GM19397 (cell line): ENCODE measurements at regions not wholly inside any gene's neighbourhood (a gene's known extent, or its start where the extent isn't known, plus 50 kb on each side); places are given as distances from the start of the nearest gene placed in this dataset.
"Not testable (repeated sequence)": the region's sequence is repeated elsewhere in the genome, so short reads cannot be mapped to it uniquely, and the experiment has no call there.

Experiments
- ATAC-seq: cut with Tn5 transposase; IDR thresholded peaks from one replicate; pipeline ENCODE4 v1.9.1; 2021; ENCODE audit warnings: mild to moderate bottlenecking, moderate library complexity; ENCODE audit not compliant: unreplicated experiment

GRCh38 chr2:13950761-13951160 lies 681.8 kb upstream of the LRATD1 start:
- no peak for ATAC-seq

DNA sequence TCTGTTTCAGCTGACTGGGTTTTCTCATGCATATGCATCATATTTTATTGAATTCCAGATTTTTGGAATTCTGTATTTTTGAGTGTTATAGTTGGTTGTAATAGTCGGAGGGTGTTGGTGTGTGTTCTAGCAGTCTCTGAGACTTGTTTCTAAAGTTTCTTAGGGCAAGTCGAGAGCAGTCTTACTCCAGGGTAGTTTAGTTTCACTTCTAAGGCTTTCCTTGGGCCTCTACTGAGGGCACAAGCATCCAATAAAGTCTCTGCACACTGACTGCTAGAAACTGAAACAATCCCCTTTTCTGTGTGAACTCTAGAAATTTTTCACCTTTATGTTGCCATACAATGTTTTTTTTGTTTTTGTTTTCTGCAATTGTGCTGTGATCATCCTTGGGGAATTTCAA lies 663.7 kb upstream of the LRATD1 start:
- ATAC-seq = no peak

- ATAC-seq = no peak
These were observed 646.3 kb upstream of the LRATD1 start for GRCh38 chr2:13986119-13986720.

DNA sequence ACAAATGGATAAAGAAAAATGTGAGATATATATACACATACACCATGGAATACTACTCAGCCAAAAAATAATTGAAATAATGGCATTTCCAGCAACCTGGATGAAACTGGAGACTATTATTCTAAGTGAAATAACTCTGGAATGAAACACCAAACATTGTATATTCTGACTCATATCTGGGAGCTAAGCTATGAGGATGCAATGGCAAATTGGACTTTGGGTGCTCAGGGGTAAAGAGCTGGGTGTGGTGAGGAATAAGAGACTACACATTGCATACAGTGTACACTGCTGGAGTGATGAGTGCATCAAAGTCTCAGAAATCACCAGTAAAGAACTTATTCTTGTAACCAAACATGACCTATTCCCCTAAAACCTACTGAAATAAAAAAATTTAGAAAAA lies 636.0 kb upstream of the LRATD1 start:
- no peak for ATAC-seq

- no peak for ATAC-seq
These were observed 621.3 kb upstream of the LRATD1 start for GRCh38 chr2:14011190-14011589.

GRCh38 chr2:14015113-14015630 lies 617.3 kb upstream of the LRATD1 start:
- no peak for ATAC-seq

GRCh38 chr2:14016289-14016955 lies 616.1 kb upstream of the LRATD1 start:
- no peak for ATAC-seq

DNA sequence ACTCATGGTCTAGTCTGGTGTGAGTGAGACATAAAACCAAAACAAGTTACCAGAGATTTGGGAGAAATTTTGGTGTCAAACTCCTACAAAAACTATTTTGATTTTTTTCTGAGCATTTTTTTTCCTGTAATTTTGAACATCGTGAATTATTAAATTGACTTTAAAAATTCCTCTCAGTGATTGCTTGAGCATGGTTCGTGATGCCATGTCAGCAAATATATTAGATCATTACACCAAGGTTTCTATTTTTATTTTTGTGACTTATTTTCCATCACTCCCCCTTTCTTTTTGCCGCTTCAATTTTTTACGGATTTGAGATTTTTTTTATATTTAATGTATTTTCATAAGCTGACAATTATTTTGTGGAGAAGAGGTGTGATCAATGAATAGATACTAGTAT lies 613.9 kb upstream of the LRATD1 start:
- no peak for ATAC-seq

DNA sequence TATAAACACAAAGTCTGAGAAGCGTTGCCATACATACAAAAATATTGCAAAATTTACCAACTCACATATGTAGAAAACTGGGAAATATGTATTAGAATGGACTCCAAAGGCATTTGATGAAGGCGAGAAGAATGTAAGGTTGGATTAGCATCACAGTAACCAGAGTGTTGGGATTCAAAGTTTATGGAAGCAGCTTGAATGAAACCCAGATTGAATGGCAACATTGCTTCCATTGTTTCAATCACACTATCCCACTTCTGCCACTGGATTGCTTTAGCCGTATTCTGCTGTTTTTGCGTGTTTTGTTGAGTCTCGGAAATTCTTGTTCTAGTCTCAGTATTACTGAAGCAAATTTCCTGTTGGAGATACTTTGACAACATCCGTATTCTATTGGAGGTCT lies 609.0 kb upstream of the LRATD1 start:
- no peak for ATAC-seq

GRCh38 chr2:14039134-14039533 lies 593.4 kb upstream of the LRATD1 start:
- ATAC-seq = no peak

DNA sequence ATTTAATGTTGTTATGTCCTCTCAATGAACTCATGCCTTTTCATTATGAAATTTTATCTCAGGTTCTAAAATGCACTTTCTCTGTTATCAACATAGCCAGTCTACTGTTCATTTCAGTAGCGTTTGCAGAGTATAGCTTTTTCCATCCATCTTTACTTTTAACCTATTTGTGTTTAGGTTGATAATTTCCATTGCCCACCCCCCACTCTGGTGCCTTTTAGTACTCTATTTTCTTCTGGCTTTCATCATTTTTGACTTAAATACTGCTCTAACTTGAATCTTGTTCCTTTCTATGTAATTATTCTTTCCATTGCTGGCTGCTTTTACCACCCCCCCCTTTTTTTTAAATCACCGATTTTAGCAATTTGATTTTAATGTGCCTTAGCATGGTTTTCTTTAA lies 585.0 kb upstream of the LRATD1 start:
- ATAC-seq = no peak

- no peak for ATAC-seq
These were observed 581.1 kb upstream of the LRATD1 start for GRCh38 chr2:14051401-14051800.

- no peak for ATAC-seq
These were observed 579.4 kb upstream of the LRATD1 start for GRCh38 chr2:14053105-14053504.

DNA sequence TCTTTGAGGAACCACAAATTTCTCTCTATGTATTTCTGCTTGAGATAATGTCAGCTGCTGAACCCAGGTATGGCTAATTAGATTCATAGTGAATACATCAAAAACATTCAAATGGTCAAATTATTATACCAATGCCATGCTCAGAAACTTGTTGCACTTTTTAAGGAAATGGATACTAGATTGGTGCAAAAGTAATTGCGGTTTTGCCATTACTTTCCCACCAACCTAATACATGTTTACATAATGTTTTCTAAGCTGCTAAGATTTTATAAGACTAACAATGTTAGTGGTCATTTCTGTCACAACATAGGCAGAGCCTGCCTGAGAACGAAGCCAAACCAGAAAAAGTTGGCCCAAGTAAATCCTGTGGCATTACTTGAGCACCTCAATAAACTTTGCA lies 568.2 kb upstream of the LRATD1 start:
- ATAC-seq = no peak

GRCh38 chr2:14072338-14072737 lies 560.2 kb upstream of the LRATD1 start:
- no peak for ATAC-seq

GRCh38 chr2:14074691-14075090 lies 557.8 kb upstream of the LRATD1 start:
- no peak for ATAC-seq

GRCh38 chr2:14079576-14079975 lies 552.9 kb upstream of the LRATD1 start:
- no peak for ATAC-seq

- no peak for ATAC-seq
These were observed 551.0 kb upstream of the LRATD1 start for GRCh38 chr2:14081521-14081920.

- no peak for ATAC-seq
These were observed 549.9 kb upstream of the LRATD1 start for GRCh38 chr2:14082640-14083039.

DNA sequence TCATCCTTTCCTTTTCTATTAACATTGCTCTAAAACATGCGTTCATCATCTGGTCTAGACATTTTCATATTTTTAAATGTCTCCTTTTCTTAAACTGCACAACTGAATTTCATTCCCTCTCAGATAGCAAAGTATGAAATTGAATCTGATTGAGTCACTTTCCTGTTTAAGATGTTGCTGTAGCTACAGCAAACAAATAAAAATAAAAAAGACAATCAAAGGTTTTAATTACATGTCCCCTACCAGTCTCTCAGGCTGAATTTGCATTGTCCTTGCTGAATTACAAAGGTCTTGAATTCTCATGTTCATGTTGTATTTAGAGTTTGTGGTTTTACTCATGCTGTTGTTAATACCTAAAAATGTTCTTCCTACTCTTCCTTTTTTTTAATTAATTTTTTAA lies 537.9 kb upstream of the LRATD1 start:
- no peak for ATAC-seq

DNA sequence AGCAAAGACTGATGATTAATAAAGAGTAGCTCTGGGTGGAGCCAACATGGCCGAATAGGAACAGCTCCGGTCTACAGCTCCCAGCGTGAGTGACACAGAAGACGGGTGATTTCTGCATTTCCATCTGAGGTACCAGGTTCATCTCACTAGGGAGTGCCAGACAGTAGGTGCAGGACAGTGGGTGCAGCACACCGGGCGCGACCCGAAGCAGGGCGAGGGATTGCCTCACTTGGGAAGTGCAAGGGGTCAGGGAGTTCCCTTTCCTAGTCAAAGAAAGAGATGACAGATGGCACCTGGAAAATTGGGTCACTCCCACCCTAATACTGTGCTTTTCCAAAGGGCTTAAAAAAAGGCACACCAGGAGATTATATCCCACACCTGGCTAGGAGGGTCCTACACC lies 533.4 kb upstream of the LRATD1 start:
- ATAC-seq = not testable (repeated sequence)

DNA sequence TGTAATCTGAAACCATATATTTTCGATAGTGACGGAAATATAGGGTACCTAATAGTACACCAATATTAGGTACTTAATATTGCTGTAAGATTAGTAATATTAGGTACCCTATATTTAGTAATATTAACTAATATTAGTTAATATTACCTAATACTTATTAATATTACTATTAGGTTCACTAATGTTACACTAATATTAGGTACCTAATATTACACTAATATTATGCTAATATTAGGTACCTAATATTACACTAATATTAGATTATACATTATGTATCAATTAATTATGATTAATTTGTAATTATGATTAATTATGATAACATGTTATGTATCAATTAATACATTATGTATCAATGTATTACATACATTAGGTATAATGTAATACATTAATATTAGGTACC lies 518.2 kb upstream of the LRATD1 start:
- no peak for ATAC-seq

DNA sequence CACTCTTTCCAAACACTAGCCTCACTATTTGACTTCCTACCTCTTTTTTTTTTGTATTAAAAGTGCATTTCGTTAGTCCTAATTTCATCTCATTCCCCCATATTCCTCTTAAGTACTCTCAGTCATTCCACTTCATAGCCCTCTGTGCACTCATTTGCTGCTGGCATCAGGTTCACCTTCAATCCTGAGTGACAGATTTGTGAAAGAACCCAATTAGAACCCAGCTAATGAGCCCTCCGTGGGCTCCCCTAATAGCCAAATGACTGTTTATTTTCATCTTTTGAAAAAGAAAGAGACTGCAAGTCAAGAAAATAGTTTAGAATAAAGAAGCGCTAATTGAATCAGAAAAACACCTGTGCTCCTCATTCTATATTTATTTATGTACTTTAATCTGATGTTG lies 512.1 kb upstream of the LRATD1 start:
- no peak for ATAC-seq
